Mucosa of rectum (tissue), 2 donors: ENCODE measurements at regions not wholly inside any gene's neighbourhood (a gene's known extent, or its start where the extent isn't known, plus 50 kb on each side); places are given as distances from the start of the nearest gene placed in this dataset.

ENCODE experiments used
- H3K27ac ChIP-seq, 2 donors: one replicate each; pipeline ENCODE4 v1.7.0; 2013; ENCODE audit warnings: inconsistent platforms in 2 of 2, low read depth in 2 of 2, low read length in 2 of 2
- H3K27me3 ChIP-seq, 2 donors: one replicate each; pipeline ENCODE4 v1.7.0; 2013; ENCODE audit warnings: low read length in 2 of 2; ENCODE audit not compliant: control insufficient read depth in 2 of 2, insufficient read depth in 2 of 2
- H3K36me3 ChIP-seq, 2 donors: one replicate each; pipeline ENCODE4 v1.7.0; 2013; ENCODE audit warnings: low read length in 2 of 2; ENCODE audit not compliant: control insufficient read depth in 2 of 2, insufficient read depth in 2 of 2
- H3K4me1 ChIP-seq, 2 donors: one replicate each; pipeline ENCODE4 v1.7.0; 2013; ENCODE audit warnings: low read length in 2 of 2, mild to moderate bottlenecking in 1 of 2; ENCODE audit not compliant: control insufficient read depth in 2 of 2, insufficient read depth in 2 of 2
- H3K4me3 ChIP-seq, 2 donors: one replicate each; pipeline ENCODE4 v1.7.0; 2013; ENCODE audit warnings: low read length in 2 of 2
- H3K9ac ChIP-seq, 2 donors: one replicate each; pipeline ENCODE4 v1.7.0; 2013; ENCODE audit warnings: low read length in 2 of 2, low read depth in 1 of 2, mild to moderate bottlenecking in 1 of 2
- H3K9me3 ChIP-seq, 2 donors: one replicate each; pipeline ENCODE4 v1.7.0; 2013; ENCODE audit warnings: low read length in 2 of 2; ENCODE audit not compliant: control insufficient read depth in 2 of 2
- donor health status: healthy.
- donor health status: Normal muscosa, but diverticular disease.

DNA sequence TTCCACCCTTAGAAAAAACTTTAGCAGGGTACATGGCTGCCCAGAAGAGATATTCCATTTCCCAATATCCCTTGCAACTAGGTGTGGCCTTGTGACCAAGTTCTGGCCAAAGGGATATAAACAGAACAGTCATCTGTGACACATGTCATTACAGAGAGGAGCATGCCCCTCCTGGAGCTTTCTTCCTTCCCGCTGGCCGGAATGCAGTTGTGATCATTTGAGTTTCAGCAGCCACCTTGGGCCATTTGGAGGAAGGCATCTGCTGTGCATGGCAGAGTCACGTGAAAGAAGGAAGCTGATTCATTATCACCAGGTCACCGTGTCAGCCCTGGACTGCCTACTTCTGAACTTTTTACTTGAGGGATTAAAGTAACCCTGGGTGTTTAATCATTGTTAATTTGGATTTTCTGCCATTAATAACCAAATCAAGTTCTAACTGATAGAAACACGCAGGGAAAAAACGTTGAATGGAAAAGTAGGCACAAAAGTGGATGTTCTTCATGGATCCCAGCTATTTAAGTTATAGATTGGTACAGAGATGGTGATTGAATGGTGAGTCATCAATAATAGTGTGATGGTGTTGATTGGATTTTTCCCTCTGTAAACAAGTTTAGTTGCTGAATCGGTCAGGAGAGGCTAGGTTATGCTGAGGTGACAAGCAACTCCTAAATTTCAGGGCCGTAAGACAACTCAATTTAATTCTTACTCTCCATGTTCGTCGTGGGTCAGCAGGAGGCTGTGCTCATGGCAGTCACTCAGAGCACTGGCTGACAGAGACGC is 80.7 kb upstream of the CCDC167 start:
- no peak overlapping the region for H3K27ac ChIP-seq

DNA sequence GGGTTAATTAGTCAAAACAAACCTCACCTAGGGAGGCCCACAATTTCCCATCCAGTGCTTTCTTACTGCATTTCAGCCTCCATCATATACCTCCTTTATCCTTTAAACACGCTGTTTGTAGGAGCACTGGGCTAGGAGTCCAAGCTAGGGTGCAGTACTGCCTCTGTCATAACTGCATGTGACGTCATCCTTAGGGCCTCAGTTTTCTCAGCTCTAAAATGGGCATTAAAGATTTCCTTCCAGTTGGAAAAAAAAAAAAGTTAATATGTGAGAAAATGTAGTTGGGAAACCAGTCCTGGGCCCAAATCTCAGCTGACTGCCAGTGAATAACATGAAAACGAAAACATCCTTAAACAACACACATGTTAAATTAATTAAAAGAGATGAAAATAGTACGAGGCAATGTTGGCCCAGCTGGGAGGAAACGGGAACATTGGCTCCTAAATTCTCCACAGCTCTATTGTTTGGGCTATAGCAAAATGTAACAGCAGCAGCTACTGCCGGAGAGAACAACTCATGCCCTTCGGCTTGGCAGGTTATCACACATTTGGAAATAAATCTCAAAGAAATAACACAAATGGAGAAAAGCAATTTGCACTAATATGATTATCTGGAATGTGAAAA is 79.9 kb upstream of the CCDC167 start:
- no peak overlapping the region for H3K27ac ChIP-seq
- H3K9ac ChIP-seq: no peak overlapping the region
- H3K27me3 ChIP-seq: no peaks in the 10 kb centered on the region

More for the DNA sequence above, 80.7 kb upstream of the CCDC167 start:
- H3K4me3 ChIP-seq: no peak overlapping the region
- no peaks in the 10 kb centered on the region for H3K9me3 ChIP-seq
- no peaks in the 10 kb centered on the region for H3K36me3 ChIP-seq
- no peaks in the 10 kb centered on the region for H3K27me3 ChIP-seq
- no peak overlapping the region for H3K9ac ChIP-seq
- H3K4me1 ChIP-seq: no peaks in the 10 kb centered on the region

DNA sequence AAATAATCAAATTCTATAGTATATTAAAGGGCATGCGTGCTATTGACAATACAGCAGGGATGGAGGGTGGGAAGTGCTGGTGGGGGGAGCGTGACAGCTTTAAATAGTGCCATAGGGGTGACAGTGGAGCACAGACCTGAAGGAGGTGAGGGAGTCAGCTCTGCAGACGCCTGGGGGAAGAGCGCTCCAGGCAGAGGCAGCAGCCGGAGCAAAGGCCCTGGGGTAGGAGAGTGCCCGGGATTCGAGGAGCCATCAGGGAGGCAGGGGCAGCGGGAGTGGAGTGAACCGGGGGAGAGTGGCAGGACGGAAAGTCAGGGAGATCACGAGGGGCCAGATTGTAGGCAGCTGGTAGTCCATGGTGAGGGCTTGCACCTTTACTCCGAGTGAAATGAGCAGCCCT is 78.4 kb upstream of the CCDC167 start:
- Histone ChIP-seq H3K4me1 (no peaks in the 10 kb centered on the region), H3K27me3 (no peaks in the 10 kb centered on the region), H3K9ac (no peak overlapping the region), H3K9me3 (no peaks in the 10 kb centered on the region), H3K4me3 (no peak overlapping the region), H3K36me3 (no peaks in the 10 kb centered on the region), H3K27ac (no peak overlapping the region)

More for the DNA sequence above, 79.9 kb upstream of the CCDC167 start:
- Histone ChIP-seq H3K4me1 (no peaks in the 10 kb centered on the region), H3K4me3 (no peak overlapping the region), H3K9me3 (no peaks in the 10 kb centered on the region), H3K36me3 (no peaks in the 10 kb centered on the region)

DNA sequence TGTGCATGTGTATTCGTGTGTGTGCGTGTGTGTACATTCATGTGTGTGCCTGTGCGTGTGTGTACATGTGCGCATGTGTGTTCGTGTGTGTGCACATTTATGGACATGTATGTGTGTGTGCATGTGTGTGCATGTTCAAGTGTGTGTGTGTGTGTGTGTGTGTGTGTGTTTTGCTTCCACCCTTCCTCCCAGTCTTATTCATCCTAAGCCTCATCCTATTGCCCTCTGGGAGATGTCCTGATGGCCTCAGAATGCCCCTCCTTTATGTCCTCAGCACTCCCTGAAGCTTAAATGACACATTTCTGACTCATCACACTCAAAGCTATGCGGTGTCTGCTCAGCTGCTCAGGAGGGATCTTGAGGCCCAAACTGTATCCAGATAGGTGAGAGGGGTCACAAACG is 76.6 kb upstream of the CCDC167 start:
- Histone ChIP-seq H3K4me3 (no peak overlapping the region), H3K36me3 (no peaks in the 10 kb centered on the region), H3K4me1 (no peaks in the 10 kb centered on the region), H3K9ac (no peak overlapping the region), H3K27me3 (peaks cover 0 to 3% of the 10 kb centered on the region in 2 donors), H3K9me3 (no peaks in the 10 kb centered on the region), H3K27ac (no peak overlapping the region)

- Histone ChIP-seq H3K27me3 (peaks cover 5% of the 10 kb centered on the region in 2 donors), H3K9me3 (no peaks in the 10 kb centered on the region), H3K4me1 (no peaks in the 10 kb centered on the region), H3K27ac (no peak overlapping the region), H3K9ac (no peak overlapping the region), H3K4me3 (no peak overlapping the region), H3K36me3 (no peaks in the 10 kb centered on the region)
Measured at GRCh38 chr6:37575221-37575620, 75.5 kb upstream of the CCDC167 start.

DNA sequence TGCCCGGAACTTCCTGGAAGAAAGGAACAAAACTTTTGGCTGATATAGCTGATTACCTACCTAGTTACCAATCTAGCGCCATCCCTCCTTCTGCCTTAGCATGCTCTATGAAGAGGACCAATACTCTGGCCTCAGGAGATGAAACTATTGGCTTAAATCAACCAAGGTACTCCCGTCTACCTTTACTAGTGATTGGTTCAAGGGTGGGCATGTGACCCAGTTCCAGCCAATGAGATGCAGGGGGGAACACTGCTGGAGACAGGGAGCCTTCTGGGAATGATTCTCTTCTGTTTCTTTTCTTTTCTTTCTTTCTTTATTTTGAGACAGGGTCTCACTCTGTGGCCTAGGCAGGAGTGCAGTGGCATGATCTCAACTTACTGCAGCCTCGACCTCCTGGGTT is 72.6 kb upstream of the CCDC167 start:
- Histone ChIP-seq H3K27ac (no peak overlapping the region), H3K27me3 (peaks cover 5 to 14% of the 10 kb centered on the region in 2 donors), H3K36me3 (no peaks in the 10 kb centered on the region), H3K9me3 (no peaks in the 10 kb centered on the region), H3K9ac (no peak overlapping the region), H3K4me3 (no peak overlapping the region), H3K4me1 (no peaks in the 10 kb centered on the region)

DNA sequence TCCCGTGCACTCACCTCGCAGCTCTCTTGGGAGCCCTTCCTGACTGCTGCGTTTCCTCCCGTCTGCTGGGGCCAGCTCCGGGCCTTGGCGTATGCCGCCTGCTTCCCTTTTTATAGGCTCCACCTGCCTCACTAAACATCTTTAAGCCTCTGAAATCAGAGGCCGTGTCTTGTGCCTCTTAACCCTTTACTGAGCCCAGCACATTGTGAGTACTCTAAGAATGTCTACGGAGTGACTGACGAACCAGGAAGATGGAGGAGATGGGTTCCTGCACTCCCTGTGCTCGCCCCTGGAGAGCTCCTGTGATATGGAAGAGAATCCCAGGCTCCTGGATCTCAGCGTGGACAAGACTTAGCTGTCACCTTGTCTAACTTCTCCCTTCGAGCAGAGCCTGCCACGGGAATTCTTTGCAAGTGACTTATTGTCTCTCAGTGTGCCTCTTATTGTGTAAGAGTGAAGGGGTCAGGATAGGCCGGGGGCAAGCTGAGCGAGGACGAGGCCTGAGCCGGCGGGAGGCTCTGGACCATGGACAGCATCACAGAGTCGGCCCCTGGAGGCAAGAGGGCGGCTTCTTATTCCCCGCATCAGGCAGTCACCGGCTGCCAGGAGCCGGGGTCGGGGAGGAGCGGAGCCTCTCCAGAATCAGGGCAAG is 70.9 kb upstream of the CCDC167 start:
- Histone ChIP-seq H3K4me1 (peaks cover 0 to 3% of the 10 kb centered on the region in 2 donors), H3K9me3 (no peaks in the 10 kb centered on the region), H3K27ac (no peak overlapping the region), H3K9ac (no peak overlapping the region), H3K4me3 (no peak overlapping the region), H3K36me3 (no peaks in the 10 kb centered on the region), H3K27me3 (peaks cover 9 to 14% of the 10 kb centered on the region in 2 donors)

DNA sequence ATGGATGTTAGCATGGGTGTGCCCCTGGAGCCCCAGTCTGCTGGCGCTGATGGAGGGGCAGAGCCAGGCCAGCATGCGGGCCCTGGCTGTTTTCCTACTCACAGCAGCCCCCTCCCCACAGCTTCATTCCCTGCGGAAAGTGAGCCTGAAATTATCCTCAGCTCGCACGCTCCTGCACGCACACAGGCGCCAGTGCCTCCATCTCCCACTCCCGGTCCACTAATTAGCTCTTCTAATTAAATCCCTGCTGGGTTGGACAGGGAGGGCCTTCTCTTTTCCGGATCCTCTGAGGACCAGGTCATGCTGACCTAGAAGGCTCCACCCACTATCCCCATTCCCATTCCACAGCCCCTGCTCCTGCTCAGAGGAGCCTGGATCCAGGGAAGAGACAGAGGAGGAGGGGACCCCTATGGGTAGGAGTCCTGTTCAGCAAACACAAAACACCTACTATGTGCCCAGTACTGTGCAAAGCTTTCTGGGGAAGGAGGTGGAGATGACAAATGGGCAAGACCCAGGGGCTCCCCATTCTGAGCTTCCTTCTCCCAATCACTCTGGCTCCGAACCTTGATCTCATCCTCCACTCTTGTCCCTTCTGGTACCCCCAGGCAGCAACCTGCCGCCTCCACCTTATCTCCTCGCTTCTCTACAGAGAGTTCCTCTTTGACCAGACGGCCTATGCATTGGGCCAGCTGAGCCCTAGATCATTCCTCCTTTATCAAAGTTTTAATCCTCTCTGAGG is 70.2 kb upstream of the CCDC167 start:
- Histone ChIP-seq H3K36me3 (no peaks in the 10 kb centered on the region), H3K27ac (no peak overlapping the region), H3K27me3 (peaks cover 14 to 16% of the 10 kb centered on the region in 2 donors), H3K4me1 (peaks cover 0 to 3% of the 10 kb centered on the region in 2 donors), H3K9me3 (no peaks in the 10 kb centered on the region), H3K4me3 (no peak overlapping the region), H3K9ac (no peak overlapping the region)

GRCh38 chr6:37569317-37569716 is 69.6 kb upstream of the CCDC167 start:
- H3K9ac ChIP-seq: no peak overlapping the region
- no peaks in the 10 kb centered on the region for H3K36me3 ChIP-seq

More at GRCh38 chr6:37569317-37569716, 69.6 kb upstream of the CCDC167 start:
- Histone ChIP-seq H3K27ac (no peak overlapping the region), H3K4me3 (no peak overlapping the region), H3K9me3 (no peaks in the 10 kb centered on the region), H3K4me1 (peaks cover 0 to 3% of the 10 kb centered on the region in 2 donors), H3K27me3 (peaks cover 14 to 21% of the 10 kb centered on the region in 2 donors)
